NT2/D1 (cell line): ENCODE measurements at regions not wholly inside any gene's neighbourhood (a gene's known extent, or its start where the extent isn't known, plus 50 kb on each side); places are given as distances from the start of the nearest gene placed in this dataset.
"Not testable (repeated sequence)": the region's sequence is repeated elsewhere in the genome, so short reads cannot be mapped to it uniquely, and the experiment has no call there.

ENCODE experiments used
- SUZ12 ChIP-seq: IDR thresholded peaks from 2 replicates; pipeline ENCODE4 v1.6.1; 2011; ENCODE audit not compliant: insufficient read length, insufficient read depth; ENCODE audit errors: extremely low read depth
- YY1 ChIP-seq: IDR thresholded peaks from 2 replicates; pipeline ENCODE4 v1.6.1; 2011; ENCODE audit not compliant: insufficient read length, insufficient read depth

DNA sequence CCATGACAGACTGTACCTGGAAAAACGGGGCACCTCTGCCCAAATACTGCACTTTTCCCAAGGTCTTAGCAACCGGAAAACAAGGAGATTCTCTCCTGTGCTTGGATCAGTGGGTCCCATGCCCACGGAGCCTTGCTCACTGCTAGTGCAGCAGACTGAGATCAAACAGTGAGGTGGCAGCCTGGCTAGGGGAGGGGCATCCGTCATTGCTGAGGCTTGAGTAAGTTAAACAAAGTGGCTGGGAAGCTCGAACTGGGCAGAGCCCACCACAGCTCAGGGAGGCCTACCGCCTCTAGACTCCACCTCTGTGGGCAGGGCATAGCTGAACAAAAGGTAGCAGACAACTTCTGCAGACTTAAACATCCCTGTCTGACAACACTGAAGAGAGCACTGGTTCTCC, 148.8 kb downstream of the PCDH20 start:
- not testable (repeated sequence) for TF ChIP-seq YY1, SUZ12
